Parathyroid adenoma (tissue), 2 donors: ENCODE measurements at regions not wholly inside any gene's neighbourhood (a gene's known extent, or its start where the extent isn't known, plus 50 kb on each side); places are given as distances from the start of the nearest gene placed in this dataset.

Experiments
- H2AFZ ChIP-seq: fragments of 300-600 bp; sonication (generic); one replicate; pipeline ENCODE4 v1.7.0; 2017; ENCODE audit warnings: antibody characterized with exemption, mild to moderate bottlenecking
- H3K27ac ChIP-seq: fragments of 300-600 bp; sonication (generic); one replicate; pipeline ENCODE4 v1.7.0; 2017
- H3K27me3 ChIP-seq: fragments of 300-600 bp; sonication (generic); one replicate; pipeline ENCODE4 v1.7.0; 2017; ENCODE audit warnings: low read length; ENCODE audit not compliant: control insufficient read depth, insufficient read depth
- H3K36me3 ChIP-seq: fragments of 300-600 bp; sonication (generic); one replicate; pipeline ENCODE4 v1.7.0; 2017; ENCODE audit warnings: low read length; ENCODE audit not compliant: control insufficient read depth, insufficient read depth
- H3K4me1 ChIP-seq: fragments of 300-600 bp; sonication (generic); one replicate; pipeline ENCODE4 v1.7.0; 2017; ENCODE audit warnings: control low read depth
- H3K4me2 ChIP-seq: fragments of 300-600 bp; sonication (generic); one replicate; pipeline ENCODE4 v1.7.0; 2017; ENCODE audit warnings: low read length
- H3K4me3 ChIP-seq: fragments of 300-600 bp; sonication (generic); one replicate; pipeline ENCODE4 v1.7.0; 2017; ENCODE audit warnings: low read depth, low read length
- H3K79me2 ChIP-seq: fragments of 300-600 bp; sonication (generic); one replicate; pipeline ENCODE4 v1.7.0; 2017; ENCODE audit warnings: control low read depth
- H3K9ac ChIP-seq: fragments of 300-600 bp; sonication (generic); one replicate; pipeline ENCODE4 v1.7.0; 2017; ENCODE audit warnings: mild to moderate bottlenecking
- H3K9me3 ChIP-seq: fragments of 300-600 bp; sonication (generic); one replicate; pipeline ENCODE4 v1.7.0; 2017; ENCODE audit warnings: low read length; ENCODE audit not compliant: control insufficient read depth
- TF ChIP-seq, protein P1 (sequence below): fragments of 300-600 bp; sonication (generic); IDR thresholded peaks from one replicate; pipeline ENCODE4 v1.7.0; 2017; ENCODE audit warnings: antibody characterized with exemption, mild to moderate bottlenecking
- donor health status: primary hyperparathyroidism.

DNA sequence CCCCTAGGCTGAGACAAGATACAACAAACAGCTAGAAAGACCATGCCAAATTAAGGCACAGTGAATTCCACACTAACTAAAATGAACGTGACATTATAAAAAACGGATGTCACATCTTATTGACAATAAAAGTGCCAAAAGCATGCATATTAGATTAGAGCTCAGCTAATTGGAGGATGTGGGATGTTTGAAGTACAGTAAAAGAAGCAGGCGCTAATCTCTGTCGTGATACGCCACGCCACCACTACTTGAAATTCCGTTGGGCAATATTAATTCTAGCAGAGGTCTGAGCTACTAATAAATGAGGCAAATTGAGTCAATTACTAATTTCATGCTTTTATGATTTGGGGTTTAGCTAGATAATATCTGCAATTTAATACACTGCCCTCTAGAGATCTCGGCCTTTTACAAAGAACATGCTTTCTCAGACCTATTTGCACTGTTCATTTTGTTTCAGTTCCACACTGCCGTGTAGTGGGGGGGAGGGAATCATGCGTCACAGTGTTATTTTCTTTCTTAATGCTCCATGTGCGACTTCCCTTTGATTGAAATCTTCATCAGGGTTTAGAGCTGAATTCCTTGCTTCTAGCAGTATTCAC is 52.9 kb upstream of the ROBO2 start:
- H3K4me3 ChIP-seq: no peak overlapping the region

More for the DNA sequence above, 52.9 kb upstream of the ROBO2 start:
- H3K27me3 ChIP-seq: no peaks in the 10 kb centered on the region
- no peak overlapping the region for H3K4me2 ChIP-seq
- TF ChIP-seq, protein P1, sequence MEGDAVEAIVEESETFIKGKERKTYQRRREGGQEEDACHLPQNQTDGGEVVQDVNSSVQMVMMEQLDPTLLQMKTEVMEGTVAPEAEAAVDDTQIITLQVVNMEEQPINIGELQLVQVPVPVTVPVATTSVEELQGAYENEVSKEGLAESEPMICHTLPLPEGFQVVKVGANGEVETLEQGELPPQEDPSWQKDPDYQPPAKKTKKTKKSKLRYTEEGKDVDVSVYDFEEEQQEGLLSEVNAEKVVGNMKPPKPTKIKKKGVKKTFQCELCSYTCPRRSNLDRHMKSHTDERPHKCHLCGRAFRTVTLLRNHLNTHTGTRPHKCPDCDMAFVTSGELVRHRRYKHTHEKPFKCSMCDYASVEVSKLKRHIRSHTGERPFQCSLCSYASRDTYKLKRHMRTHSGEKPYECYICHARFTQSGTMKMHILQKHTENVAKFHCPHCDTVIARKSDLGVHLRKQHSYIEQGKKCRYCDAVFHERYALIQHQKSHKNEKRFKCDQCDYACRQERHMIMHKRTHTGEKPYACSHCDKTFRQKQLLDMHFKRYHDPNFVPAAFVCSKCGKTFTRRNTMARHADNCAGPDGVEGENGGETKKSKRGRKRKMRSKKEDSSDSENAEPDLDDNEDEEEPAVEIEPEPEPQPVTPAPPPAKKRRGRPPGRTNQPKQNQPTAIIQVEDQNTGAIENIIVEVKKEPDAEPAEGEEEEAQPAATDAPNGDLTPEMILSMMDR: no peak
- H3K4me1 ChIP-seq: no peaks in the 10 kb centered on the region
- H3K9me3 ChIP-seq: no peaks in the 10 kb centered on the region
- H2AFZ ChIP-seq: no peak overlapping the region
- no peak overlapping the region for H3K9ac ChIP-seq
- H3K36me3 ChIP-seq: no peaks in the 10 kb centered on the region
- H3K27ac ChIP-seq: no peak overlapping the region
- no peaks in the 10 kb centered on the region for H3K79me2 ChIP-seq
